Neural cell (in vitro differentiated cells): ENCODE measurements at regions not wholly inside any gene's neighbourhood (a gene's known extent, or its start where the extent isn't known, plus 50 kb on each side); places are given as distances from the start of the nearest gene placed in this dataset.

Experiments used
- H2AFZ ChIP-seq: fragments of 200-600, 300-800 bp; sonication (generic), shearing (Covaris generic); 2 replicates; pipeline ENCODE4 v1.6.0; 2014; ENCODE audit warnings: low read depth, mild to moderate bottlenecking, antibody characterized with exemption, low read length, moderate library complexity
- H3F3A ChIP-seq: fragments of 200-600 bp; shearing (Covaris generic); 2 replicates; pipeline ENCODE4 v1.6.1; 2016; ENCODE audit warnings: mild to moderate bottlenecking, moderate library complexity, mixed read lengths, antibody characterized with exemption, low read length; ENCODE audit not compliant: insufficient read depth, poor library complexity, severe bottlenecking
- H3K27ac ChIP-seq: fragments of 200-600, 300-800 bp; sonication (generic), shearing (Covaris generic); 2 replicates; pipeline ENCODE4 v1.5.1; 2014; ENCODE audit warnings: mild to moderate bottlenecking, low read length, moderate library complexity
- H3K27me3 ChIP-seq: fragments of 300-800, 200-600 bp; sonication (generic), shearing (Covaris generic); 2 replicates; pipeline ENCODE4 v1.6.0; 2014; ENCODE audit warnings: mild to moderate bottlenecking, low read depth, low read length, moderate library complexity; ENCODE audit not compliant: insufficient read depth
- H3K36me3 ChIP-seq: fragments of 300-800, 200-600 bp; sonication (generic), shearing (Covaris generic); 2 replicates; pipeline ENCODE4 v1.5.1; 2014; ENCODE audit warnings: mild to moderate bottlenecking, antibody characterized with exemption, low read length, moderate library complexity; ENCODE audit not compliant: insufficient read depth
- H3K4me2 ChIP-seq: fragments of 300-800, 200-600 bp; sonication (generic), shearing (Covaris generic); 2 replicates; pipeline ENCODE4 v1.6.0; 2014; ENCODE audit warnings: mild to moderate bottlenecking, low read length
- H3K4me3 ChIP-seq: fragments of 300-800, 200-600 bp; sonication (generic), shearing (Covaris generic); 2 replicates; pipeline ENCODE4 v1.5.1; 2014; ENCODE audit warnings: mild to moderate bottlenecking, low read length, moderate library complexity
- H3K79me2 ChIP-seq: fragments of 200-600 bp; shearing (Covaris generic); replicated peaks from 2 replicates; pipeline ENCODE4 v1.6.0; 2014; ENCODE audit warnings: mild to moderate bottlenecking, low read length, moderate library complexity; ENCODE audit not compliant: insufficient read depth
- H3K9ac ChIP-seq: fragments of 300-800, 200-600 bp; sonication (generic), shearing (Covaris generic); 2 replicates; pipeline ENCODE4 v1.6.1; 2016; ENCODE audit warnings: mild to moderate bottlenecking, low read length, mixed read lengths
- H3K9me2 ChIP-seq: fragments of 200-600 bp; shearing (Covaris generic); 2 replicates; pipeline ENCODE4 v1.6.1; 2016; ENCODE audit warnings: mild to moderate bottlenecking, low read length, mixed read lengths; ENCODE audit not compliant: insufficient read depth
- H3K9me3 ChIP-seq: fragments of 200-600, 300-800 bp; sonication (generic), shearing (Covaris generic); 2 replicates; pipeline ENCODE4 v1.6.1; 2016; ENCODE audit warnings: mild to moderate bottlenecking, mixed run types, low read length, moderate library complexity, mixed read lengths
- H4K20me1 ChIP-seq: fragments of 200-600 bp; shearing (Covaris generic); 2 replicates; pipeline ENCODE4 v1.6.1; 2016; ENCODE audit warnings: mild to moderate bottlenecking, mixed run types; ENCODE audit not compliant: insufficient read depth
- EP300 ChIP-seq: fragments of 450-650 bp; conservative IDR thresholded peaks from 2 replicates; pipeline ENCODE4 v1.6.1; 2014; ENCODE audit warnings: antibody characterized with exemption, mild to moderate bottlenecking, moderate library complexity; ENCODE audit not compliant: poor library complexity, severe bottlenecking
- EZH2 ChIP-seq: fragments of 200-600, 300-800 bp; shearing (Covaris generic), sonication (generic); IDR thresholded peaks from 2 replicates; pipeline ENCODE4 v1.6.1; 2014; ENCODE audit warnings: antibody characterized with exemption, low read length, borderline replicate concordance, mild to moderate bottlenecking; ENCODE audit not compliant: insufficient read depth, poor library complexity, severe bottlenecking
- MXI1 ChIP-seq: fragments of 450-650 bp; conservative IDR thresholded peaks from 2 replicates; pipeline ENCODE4 v1.6.1; 2014; ENCODE audit warnings: antibody characterized with exemption, mild to moderate bottlenecking; ENCODE audit not compliant: poor library complexity, severe bottlenecking
- POLR2AphosphoS5 ChIP-seq: IDR thresholded peaks from 2 replicates; pipeline ENCODE4 v1.6.1; 2012
- RAD21 ChIP-seq: fragments of 450-650 bp; conservative IDR thresholded peaks from 2 replicates; pipeline ENCODE4 v1.6.1; 2014; ENCODE audit warnings: antibody characterized with exemption, mild to moderate bottlenecking, moderate library complexity
- SMC3 ChIP-seq: fragments of 450-650 bp; conservative IDR thresholded peaks from 2 replicates; pipeline ENCODE4 v1.6.1; 2014; ENCODE audit warnings: antibody characterized with exemption, mild to moderate bottlenecking, moderate library complexity; ENCODE audit not compliant: poor library complexity
- TAF1 ChIP-seq: IDR thresholded peaks from 2 replicates; pipeline ENCODE4 v1.6.1; 2012; ENCODE audit warnings: low read depth
- TF ChIP-seq, protein P1 (sequence below): IDR thresholded peaks from 2 replicates; pipeline ENCODE4 v1.6.1; 2012; ENCODE audit warnings: borderline replicate concordance
- TF ChIP-seq, protein P2 (sequence below): fragments of 450-650 bp; IDR thresholded peaks from 2 replicates; pipeline ENCODE4 v1.5.1; 2014; ENCODE audit warnings: antibody characterized with exemption, mild to moderate bottlenecking, moderate library complexity; ENCODE audit not compliant: poor library complexity, severe bottlenecking

- no peaks in the 10 kb centered on the region for H3K9me3 ChIP-seq
- no peaks in the 10 kb centered on the region for H3K79me2 ChIP-seq
- H3K27me3 ChIP-seq: no peaks in the 10 kb centered on the region
- no peak overlapping the region for H3K4me3 ChIP-seq
- H3K4me2 ChIP-seq: no peak overlapping the region
- no peaks in the 10 kb centered on the region for H3F3A ChIP-seq
- no peak overlapping the region for H3K27ac ChIP-seq
- H2AFZ ChIP-seq: no peak overlapping the region
- H4K20me1 ChIP-seq: no peaks in the 10 kb centered on the region
- H3K36me3 ChIP-seq: no peaks in the 10 kb centered on the region
- no peaks in the 10 kb centered on the region for H3K9me2 ChIP-seq
- no peak for TF ChIP-seq RAD21
- no peak for TF ChIP-seq TAF1
- TF ChIP-seq EZH2: no peak
- TF ChIP-seq POLR2AphosphoS5: no peak
- TF ChIP-seq MXI1: no peak
- TF ChIP-seq EP300: no peak
- no peak for TF ChIP-seq SMC3
- TF ChIP-seq, protein P1, sequence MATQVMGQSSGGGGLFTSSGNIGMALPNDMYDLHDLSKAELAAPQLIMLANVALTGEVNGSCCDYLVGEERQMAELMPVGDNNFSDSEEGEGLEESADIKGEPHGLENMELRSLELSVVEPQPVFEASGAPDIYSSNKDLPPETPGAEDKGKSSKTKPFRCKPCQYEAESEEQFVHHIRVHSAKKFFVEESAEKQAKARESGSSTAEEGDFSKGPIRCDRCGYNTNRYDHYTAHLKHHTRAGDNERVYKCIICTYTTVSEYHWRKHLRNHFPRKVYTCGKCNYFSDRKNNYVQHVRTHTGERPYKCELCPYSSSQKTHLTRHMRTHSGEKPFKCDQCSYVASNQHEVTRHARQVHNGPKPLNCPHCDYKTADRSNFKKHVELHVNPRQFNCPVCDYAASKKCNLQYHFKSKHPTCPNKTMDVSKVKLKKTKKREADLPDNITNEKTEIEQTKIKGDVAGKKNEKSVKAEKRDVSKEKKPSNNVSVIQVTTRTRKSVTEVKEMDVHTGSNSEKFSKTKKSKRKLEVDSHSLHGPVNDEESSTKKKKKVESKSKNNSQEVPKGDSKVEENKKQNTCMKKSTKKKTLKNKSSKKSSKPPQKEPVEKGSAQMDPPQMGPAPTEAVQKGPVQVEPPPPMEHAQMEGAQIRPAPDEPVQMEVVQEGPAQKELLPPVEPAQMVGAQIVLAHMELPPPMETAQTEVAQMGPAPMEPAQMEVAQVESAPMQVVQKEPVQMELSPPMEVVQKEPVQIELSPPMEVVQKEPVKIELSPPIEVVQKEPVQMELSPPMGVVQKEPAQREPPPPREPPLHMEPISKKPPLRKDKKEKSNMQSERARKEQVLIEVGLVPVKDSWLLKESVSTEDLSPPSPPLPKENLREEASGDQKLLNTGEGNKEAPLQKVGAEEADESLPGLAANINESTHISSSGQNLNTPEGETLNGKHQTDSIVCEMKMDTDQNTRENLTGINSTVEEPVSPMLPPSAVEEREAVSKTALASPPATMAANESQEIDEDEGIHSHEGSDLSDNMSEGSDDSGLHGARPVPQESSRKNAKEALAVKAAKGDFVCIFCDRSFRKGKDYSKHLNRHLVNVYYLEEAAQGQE: no peak
- TF ChIP-seq, protein P2, sequence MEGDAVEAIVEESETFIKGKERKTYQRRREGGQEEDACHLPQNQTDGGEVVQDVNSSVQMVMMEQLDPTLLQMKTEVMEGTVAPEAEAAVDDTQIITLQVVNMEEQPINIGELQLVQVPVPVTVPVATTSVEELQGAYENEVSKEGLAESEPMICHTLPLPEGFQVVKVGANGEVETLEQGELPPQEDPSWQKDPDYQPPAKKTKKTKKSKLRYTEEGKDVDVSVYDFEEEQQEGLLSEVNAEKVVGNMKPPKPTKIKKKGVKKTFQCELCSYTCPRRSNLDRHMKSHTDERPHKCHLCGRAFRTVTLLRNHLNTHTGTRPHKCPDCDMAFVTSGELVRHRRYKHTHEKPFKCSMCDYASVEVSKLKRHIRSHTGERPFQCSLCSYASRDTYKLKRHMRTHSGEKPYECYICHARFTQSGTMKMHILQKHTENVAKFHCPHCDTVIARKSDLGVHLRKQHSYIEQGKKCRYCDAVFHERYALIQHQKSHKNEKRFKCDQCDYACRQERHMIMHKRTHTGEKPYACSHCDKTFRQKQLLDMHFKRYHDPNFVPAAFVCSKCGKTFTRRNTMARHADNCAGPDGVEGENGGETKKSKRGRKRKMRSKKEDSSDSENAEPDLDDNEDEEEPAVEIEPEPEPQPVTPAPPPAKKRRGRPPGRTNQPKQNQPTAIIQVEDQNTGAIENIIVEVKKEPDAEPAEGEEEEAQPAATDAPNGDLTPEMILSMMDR: no peak
- H3K9ac ChIP-seq: no peak overlapping the region
Measured at GRCh38 chr7:68414631-68415425, 1183.4 kb upstream of the AUTS2 start.

DNA sequence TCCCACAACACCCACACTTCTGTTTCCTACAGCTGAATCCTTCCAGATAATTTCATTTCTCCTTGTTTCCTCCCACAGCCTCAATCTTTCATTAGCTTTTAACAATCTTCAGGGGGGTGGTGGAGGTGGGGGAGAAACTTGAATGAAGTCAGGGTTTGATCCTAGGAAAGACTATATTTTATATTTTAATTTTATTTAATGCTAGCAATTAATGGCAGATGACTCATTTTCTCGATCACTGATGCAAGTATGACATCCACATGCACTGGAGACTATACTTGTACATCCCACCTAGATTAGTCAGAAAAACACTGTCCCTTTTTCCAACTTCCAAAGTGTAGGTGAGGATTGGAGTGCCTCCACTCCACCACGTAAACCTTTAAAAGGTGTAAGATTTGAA, 1181.3 kb upstream of the AUTS2 start:
- TF ChIP-seq MXI1: no peak
- no peak for TF ChIP-seq TAF1
- no peak for TF ChIP-seq EP300
- no peak for TF ChIP-seq POLR2AphosphoS5
- TF ChIP-seq, protein P2: no peak
- no peak for TF ChIP-seq EZH2
- TF ChIP-seq, protein P1: no peak
- TF ChIP-seq SMC3: no peak
- TF ChIP-seq RAD21: no peak

More for the DNA sequence above, 1181.3 kb upstream of the AUTS2 start:
- no peak overlapping the region for H2AFZ ChIP-seq
- H3K27me3 ChIP-seq: no peaks in the 10 kb centered on the region
- no peak overlapping the region for H3K4me3 ChIP-seq
- H3F3A ChIP-seq: no peaks in the 10 kb centered on the region
- H3K9me3 ChIP-seq: no peaks in the 10 kb centered on the region
- no peak overlapping the region for H3K9ac ChIP-seq
- no peaks in the 10 kb centered on the region for H3K36me3 ChIP-seq
- H3K79me2 ChIP-seq: no peaks in the 10 kb centered on the region
- H3K27ac ChIP-seq: no peak overlapping the region
- H3K4me2 ChIP-seq: no peak overlapping the region
- no peaks in the 10 kb centered on the region for H3K9me2 ChIP-seq
- H4K20me1 ChIP-seq: no peaks in the 10 kb centered on the region
